IPS-18c (cell line): ENCODE measurements at regions not wholly inside any gene's neighbourhood (a gene's known extent, or its start where the extent isn't known, plus 50 kb on each side); places are given as distances from the start of the nearest gene placed in this dataset.
"Not testable (repeated sequence)": the region's sequence is repeated elsewhere in the genome, so short reads cannot be mapped to it uniquely, and the experiment has no call there.

Experiments
- H3K4me3 ChIP-seq: 2 replicates; pipeline ENCODE4 v1.7.0; 2013; ENCODE audit warnings: low read depth, mild to moderate bottlenecking, low read length, moderate library complexity; ENCODE audit not compliant: insufficient read depth
- H3K9me3 ChIP-seq: one replicate; pipeline ENCODE4 v1.6.1; 2013; ENCODE audit warnings: mild to moderate bottlenecking, low read length, moderate library complexity; ENCODE audit not compliant: control insufficient read depth, insufficient read depth

- Histone ChIP-seq H3K9me3 (no peaks in the 10 kb centered on the region), H3K4me3 (no peak overlapping the region)
Observed at GRCh38 chr18:38241216-38241615, 675.6 kb upstream of the CELF4 start.

- Histone ChIP-seq H3K9me3 (no peaks in the 10 kb centered on the region), H3K4me3 (no peak overlapping the region)
Observed at GRCh38 chr18:38239606-38240005, 674.0 kb upstream of the CELF4 start.

- H3K9me3 ChIP-seq = no peaks in the 10 kb centered on the region
Observed at GRCh38 chr18:38237796-38238195, 672.2 kb upstream of the CELF4 start.

GRCh38 chr18:38221476-38222100 lies 656.0 kb upstream of the CELF4 start:
- H3K9me3 ChIP-seq = no peaks in the 10 kb centered on the region
- no peak overlapping the region for H3K4me3 ChIP-seq

More at GRCh38 chr18:38237796-38238195, 672.2 kb upstream of the CELF4 start:
- H3K4me3 ChIP-seq = no peak overlapping the region

- Histone ChIP-seq H3K9me3 (no peaks in the 10 kb centered on the region), H3K4me3 (no peak overlapping the region)
Observed at GRCh38 chr18:38198956-38199355, 633.4 kb upstream of the CELF4 start.

- H3K9me3 ChIP-seq = no peaks in the 10 kb centered on the region
- no peak overlapping the region for H3K4me3 ChIP-seq
Observed at GRCh38 chr18:38198526-38198925, 632.9 kb upstream of the CELF4 start.

GRCh38 chr18:38186491-38186890 lies 620.9 kb upstream of the CELF4 start:
- Histone ChIP-seq H3K9me3 (no peaks in the 10 kb centered on the region), H3K4me3 (no peak overlapping the region)

GRCh38 chr18:38174594-38174993 lies 609.0 kb upstream of the CELF4 start:
- Histone ChIP-seq H3K9me3 (no peaks in the 10 kb centered on the region), H3K4me3 (no peak overlapping the region)

GRCh38 chr18:38174173-38174572 lies 608.6 kb upstream of the CELF4 start:
- H3K4me3 ChIP-seq = no peak overlapping the region

GRCh38 chr18:38170845-38171244 lies 605.2 kb upstream of the CELF4 start:
- H3K4me3 ChIP-seq = no peak overlapping the region
- H3K9me3 ChIP-seq = no peaks in the 10 kb centered on the region

More at GRCh38 chr18:38174173-38174572, 608.6 kb upstream of the CELF4 start:
- no peaks in the 10 kb centered on the region for H3K9me3 ChIP-seq

GRCh38 chr18:38167623-38168022 lies 602.0 kb upstream of the CELF4 start:
- Histone ChIP-seq H3K9me3 (no peaks in the 10 kb centered on the region), H3K4me3 (no peak overlapping the region)

GRCh38 chr18:38153116-38153515 lies 587.5 kb upstream of the CELF4 start:
- not testable (repeated sequence) for H3K9me3 ChIP-seq, H3K4me3 ChIP-seq

- Histone ChIP-seq H3K4me3 (no peak overlapping the region), H3K9me3 (no peaks in the 10 kb centered on the region)
Observed at GRCh38 chr18:38116716-38117115, 551.1 kb upstream of the CELF4 start.

- Histone ChIP-seq H3K4me3 (no peak overlapping the region), H3K9me3 (no peaks in the 10 kb centered on the region)
Observed at GRCh38 chr18:38115201-38115600, 549.6 kb upstream of the CELF4 start.

- no peaks in the 10 kb centered on the region for H3K9me3 ChIP-seq
- H3K4me3 ChIP-seq = no peak overlapping the region
Observed at GRCh38 chr18:38087538-38087937, 521.9 kb upstream of the CELF4 start.

- no peaks in the 10 kb centered on the region for H3K9me3 ChIP-seq
- no peak overlapping the region for H3K4me3 ChIP-seq
Observed at GRCh38 chr18:38081516-38081915, 515.9 kb upstream of the CELF4 start.

GRCh38 chr18:38077229-38077628 lies 511.6 kb upstream of the CELF4 start:
- Histone ChIP-seq H3K9me3 (peaks cover 2% of the 10 kb centered on the region), H3K4me3 (no peak overlapping the region)

- no peak overlapping the region for H3K4me3 ChIP-seq
- peaks cover 2% of the 10 kb centered on the region for H3K9me3 ChIP-seq
Observed at GRCh38 chr18:38076346-38077070, 510.9 kb upstream of the CELF4 start.
